GM12872 (cell line): ENCODE measurements at regions not wholly inside any gene's neighbourhood (a gene's known extent, or its start where the extent isn't known, plus 50 kb on each side); places are given as distances from the start of the nearest gene placed in this dataset.

Experiments used
- TF ChIP-seq, protein P1 (sequence below): IDR thresholded peaks from 3 replicates; pipeline ENCODE4 v1.5.1; 2011; ENCODE audit warnings: low read depth, mild to moderate bottlenecking, low read length, moderate library complexity; ENCODE audit not compliant: insufficient read depth

DNA sequence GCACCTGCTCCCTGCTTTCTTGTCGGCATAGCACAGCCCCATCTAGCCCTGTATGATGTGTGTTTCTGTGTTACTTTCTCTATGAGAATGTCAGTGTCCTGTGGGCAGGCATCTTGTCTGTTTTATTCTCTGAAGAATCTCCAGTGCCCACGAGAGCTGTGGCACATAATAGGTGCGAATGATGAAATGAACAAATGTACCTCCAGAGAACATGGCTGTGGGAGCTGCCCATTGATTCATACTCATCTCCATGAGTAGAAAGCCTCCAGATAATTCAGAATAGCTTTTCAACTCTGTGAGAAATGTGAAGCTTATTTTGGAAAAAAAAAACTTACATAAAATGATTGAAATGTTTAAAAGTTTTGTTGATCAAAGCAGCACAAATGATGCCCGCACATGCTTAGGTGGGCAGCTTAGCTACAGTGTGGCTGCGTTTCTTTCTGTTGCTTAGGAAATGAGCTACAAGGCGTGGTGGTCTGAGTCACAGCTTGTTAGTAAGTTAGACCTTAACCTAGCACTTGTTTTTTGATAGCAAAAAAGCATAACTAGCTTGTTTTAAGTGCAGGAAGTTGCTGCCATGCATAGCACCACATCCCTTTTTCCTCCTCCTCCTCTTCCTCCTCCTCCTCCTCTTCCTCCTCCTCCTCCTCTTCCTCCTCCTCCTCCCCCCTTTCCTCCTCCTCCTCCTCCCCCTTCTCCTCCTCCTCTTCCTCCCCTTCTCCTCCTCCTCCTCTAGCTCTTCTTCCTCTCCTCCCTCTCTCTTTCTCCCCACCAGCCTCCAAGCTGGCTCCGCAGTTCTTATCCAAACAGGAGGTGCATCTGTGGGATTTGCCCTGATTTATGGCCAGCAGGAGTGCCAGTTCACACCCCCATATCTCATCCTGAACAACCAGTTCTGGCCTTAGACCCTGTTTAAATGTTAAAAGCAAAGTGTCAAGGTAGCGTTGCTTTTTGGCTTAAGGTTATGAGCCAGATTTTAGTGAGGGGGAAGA is 221.5 kb downstream of the IRF8 start:
- TF ChIP-seq, protein P1, sequence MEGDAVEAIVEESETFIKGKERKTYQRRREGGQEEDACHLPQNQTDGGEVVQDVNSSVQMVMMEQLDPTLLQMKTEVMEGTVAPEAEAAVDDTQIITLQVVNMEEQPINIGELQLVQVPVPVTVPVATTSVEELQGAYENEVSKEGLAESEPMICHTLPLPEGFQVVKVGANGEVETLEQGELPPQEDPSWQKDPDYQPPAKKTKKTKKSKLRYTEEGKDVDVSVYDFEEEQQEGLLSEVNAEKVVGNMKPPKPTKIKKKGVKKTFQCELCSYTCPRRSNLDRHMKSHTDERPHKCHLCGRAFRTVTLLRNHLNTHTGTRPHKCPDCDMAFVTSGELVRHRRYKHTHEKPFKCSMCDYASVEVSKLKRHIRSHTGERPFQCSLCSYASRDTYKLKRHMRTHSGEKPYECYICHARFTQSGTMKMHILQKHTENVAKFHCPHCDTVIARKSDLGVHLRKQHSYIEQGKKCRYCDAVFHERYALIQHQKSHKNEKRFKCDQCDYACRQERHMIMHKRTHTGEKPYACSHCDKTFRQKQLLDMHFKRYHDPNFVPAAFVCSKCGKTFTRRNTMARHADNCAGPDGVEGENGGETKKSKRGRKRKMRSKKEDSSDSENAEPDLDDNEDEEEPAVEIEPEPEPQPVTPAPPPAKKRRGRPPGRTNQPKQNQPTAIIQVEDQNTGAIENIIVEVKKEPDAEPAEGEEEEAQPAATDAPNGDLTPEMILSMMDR = no peak

DNA sequence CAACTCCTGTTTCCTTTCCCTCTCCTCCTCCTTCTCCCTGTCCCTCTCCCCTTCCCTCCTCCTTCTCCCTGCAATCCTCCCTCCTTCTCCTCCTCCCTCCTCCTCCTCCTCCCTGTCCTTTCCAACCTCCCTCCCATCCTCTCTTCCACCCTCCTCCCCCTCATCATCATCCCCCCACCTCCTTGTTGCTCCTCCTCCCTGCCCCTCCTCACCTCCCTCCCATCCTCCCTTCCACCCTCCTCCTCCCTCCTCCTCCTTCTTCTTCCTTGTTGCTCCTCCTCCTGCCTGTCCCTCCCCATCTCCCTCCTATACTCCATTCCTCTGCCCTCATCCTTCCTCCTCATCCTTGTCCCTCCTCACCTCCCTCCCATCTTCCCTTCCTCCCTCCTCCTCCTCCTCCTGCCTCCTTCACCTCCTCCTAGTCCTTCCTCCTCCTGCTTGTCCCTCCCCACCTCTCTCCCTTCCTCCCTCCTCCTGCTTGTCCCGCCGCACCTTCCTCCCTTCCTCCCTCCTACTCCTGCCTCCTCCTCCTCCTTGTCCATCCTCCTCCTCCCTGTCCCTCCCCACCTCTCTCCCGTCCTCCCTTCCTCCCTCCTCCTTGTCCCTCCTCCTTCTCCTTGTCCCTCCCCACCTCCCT is 222.5 kb downstream of the IRF8 start:
- TF ChIP-seq, protein P1 = no peak

DNA sequence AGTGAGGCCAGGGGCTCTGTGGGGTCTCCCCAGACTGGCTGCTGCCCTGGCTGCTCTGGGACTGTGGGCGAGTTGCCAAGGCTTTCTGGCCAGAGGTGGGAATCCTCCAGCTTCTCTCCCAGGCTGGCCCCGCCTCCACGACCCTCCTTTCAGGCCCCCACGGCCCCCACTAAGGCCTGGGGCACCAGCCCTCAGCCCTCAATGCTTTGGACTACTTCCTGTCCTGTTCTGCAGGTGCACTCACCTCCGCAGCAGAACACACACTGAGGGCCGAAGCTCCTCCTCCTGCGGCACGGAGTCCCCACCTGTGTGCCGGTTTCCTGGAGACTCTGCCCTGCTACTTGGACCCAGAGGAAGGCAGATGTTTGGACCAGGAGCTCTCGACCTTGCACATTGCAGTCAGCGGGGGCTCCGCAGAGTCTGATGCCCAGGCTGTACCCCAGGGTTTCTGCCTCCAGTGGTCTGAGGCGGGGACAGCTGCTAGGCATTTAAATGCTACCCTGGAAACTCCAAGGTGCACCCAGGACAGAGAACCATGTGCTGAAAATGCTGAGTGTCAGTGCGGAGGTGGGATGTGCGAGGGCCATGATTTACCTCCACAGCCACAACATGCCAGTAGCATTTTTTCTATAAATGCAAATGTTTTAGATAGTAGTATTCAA is 223.8 kb downstream of the IRF8 start:
- TF ChIP-seq, protein P1 = no peak

DNA sequence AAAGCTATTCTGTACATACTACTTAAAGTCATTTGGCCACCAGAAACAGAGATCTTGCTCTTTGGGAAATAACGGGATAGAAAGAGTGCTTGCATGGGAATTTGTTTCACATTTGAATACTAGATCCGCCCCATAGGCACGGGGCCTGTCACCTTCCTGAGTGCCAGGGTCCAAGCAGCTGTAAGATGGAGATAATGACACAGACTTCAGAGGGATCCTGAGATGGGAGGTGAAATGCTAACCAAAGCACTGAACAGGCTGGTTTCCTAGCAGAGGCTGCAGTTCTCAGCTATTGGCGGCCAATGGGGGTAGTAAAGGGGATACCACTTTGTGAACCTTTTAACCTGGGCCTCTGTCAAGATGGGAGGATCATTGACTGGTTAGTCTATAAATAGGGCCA is 225.4 kb downstream of the IRF8 start:
- TF ChIP-seq, protein P1 = no peak

DNA sequence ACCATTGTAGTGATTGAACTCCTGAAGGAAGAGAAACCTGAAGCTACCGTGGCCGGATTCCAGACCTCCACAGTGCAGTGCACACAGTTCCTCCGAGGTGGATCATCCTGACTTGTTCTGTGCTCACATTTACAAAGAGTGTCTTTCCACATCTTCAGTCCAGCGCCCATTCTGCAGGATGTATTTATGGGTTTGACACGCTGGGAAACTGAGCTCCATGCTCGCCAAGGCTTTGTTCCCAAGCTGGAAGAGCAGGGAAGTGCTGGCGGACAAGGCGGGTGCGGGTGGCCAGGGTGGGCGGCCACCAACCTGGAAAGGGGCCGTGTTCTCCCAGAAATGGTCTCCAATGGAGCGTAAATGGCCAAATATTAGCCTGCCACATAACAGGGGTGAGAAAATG is 227.9 kb downstream of the IRF8 start:
- TF ChIP-seq, protein P1 = no peak

DNA sequence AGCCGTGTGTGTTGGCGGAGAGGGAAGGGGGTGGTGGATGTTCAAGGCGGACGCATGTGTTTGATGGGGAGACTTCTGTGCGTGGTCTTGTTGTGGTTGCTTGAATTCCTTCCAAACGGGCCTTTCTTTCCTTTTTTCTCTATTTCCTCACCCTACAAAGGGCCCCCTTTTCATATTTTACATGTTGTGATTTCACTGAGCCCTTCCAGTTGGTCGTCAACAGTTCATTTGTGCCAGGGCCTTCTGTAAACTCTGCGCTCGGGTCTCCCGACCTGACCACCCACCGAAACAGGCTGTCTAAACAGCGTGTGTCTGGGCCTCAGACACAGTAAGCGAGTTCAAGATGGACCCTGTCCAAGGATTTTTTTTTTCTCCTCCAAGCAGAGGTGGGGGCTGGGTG is 228.4 kb downstream of the IRF8 start:
- TF ChIP-seq, protein P1 = no peak

DNA sequence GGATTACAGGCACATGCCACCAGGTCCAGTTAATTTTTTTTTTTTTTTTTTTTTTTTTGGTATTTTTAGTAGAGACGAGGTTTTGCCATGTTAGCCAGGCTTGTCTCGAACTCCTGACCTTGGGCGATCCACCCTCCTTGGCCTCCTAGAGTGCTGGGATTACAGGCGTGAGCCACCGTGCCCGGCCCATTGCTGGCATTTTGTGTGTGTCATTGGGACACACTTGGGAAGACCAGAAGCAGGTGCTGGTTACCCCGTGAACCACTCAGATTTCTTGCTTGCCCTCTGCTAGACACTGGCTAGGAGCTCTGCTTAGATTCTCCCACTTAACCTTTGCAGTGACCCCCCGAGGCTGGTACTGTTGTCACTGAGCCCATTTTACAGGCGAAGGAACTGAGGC is 229.3 kb downstream of the IRF8 start:
- TF ChIP-seq, protein P1 = no peak
